ENCODE measurements at regions not wholly inside any gene's neighbourhood (a gene's known extent, or its start where the extent isn't known, plus 50 kb on each side); places are given as distances from the start of the nearest gene placed in this dataset.
"Not testable (repeated sequence)": the region's sequence is repeated elsewhere in the genome, so short reads cannot be mapped to it uniquely, and the experiment has no call there.

DNA sequence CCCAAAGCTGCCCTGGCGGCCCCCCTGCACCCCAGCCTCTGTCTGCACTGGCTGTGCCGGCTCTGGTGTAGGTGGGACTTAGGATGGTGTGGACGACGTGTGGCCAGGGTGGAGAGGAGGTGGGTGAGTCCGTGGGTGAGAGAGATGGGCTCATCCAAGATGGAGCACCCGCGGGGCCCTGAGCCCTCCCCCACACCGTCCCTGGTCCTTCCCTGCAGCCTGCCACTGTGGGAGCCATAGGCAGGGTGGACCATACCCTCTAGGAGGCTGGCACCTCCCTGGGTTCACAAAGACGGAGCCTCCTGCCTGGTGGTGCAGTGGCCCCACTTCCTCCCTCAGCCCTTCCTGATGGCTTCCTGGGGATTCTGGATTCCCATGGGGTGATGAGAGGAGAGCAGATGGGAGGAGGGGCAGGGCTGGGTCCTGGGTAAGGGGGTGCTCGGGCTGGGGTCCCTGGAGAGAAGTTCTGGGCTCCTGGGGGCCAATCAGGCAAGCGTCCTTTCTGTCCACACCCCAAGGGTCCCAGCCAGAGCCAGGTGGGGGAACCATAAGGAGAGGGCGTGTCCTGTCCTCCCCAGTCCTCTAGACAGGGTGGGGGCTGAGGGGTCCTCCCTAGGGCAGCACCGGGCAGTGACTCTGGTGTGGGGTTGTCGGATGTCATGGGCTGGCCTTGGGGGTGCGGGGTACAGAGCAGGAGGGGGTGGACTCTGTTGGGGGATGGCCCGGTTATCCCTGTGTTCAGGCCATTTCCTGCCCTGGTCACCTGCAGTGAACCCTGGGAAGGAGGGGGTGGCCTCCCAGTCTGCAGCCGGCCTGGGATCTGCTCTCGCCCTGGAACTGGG, 384.8 kb downstream of the TMEM121 start:
- H3K27me3 Mint-ChIP-seq (ENCODE audit: insufficient read depth, unreplicated experiment) = peaks cover 6% of the 10 kb centered on the region
- DNase-seq = no peak
- TF ChIP-seq, protein P1, sequence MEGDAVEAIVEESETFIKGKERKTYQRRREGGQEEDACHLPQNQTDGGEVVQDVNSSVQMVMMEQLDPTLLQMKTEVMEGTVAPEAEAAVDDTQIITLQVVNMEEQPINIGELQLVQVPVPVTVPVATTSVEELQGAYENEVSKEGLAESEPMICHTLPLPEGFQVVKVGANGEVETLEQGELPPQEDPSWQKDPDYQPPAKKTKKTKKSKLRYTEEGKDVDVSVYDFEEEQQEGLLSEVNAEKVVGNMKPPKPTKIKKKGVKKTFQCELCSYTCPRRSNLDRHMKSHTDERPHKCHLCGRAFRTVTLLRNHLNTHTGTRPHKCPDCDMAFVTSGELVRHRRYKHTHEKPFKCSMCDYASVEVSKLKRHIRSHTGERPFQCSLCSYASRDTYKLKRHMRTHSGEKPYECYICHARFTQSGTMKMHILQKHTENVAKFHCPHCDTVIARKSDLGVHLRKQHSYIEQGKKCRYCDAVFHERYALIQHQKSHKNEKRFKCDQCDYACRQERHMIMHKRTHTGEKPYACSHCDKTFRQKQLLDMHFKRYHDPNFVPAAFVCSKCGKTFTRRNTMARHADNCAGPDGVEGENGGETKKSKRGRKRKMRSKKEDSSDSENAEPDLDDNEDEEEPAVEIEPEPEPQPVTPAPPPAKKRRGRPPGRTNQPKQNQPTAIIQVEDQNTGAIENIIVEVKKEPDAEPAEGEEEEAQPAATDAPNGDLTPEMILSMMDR (IDR thresholded peaks at IDR 0.05; ENCODE audit: insufficient read depth in 1 of 2, low read depth in 1 of 2, low read length in 1 of 2, severe bottlenecking in 1 of 2, unreplicated experiment in 1 of 2) = no peak

DNA sequence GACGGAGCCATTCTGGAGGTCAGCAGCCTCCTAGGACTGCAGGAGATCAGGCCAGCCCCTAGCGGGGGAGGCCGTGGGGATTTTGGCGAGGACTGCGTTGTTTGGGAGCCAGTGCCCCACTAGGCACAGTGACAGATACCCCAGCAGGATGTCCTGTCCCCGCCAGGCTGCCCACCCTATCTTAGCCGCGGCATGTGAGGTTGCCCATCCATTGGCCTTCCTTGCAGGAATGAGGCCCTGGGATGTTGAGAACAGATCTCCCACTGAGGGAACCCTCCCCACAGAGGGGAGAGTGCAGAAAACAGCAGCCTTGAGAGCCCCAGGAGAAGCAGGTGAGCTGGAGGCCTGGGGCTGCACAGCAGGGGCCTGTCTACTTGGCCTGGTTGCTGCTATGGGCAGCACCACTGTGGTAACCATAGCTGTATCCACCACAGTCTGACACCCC, 385.5 kb downstream of the TMEM121 start:
- BruUV-seq (replicated peaks); H3K36me3 ChIP-seq (ENCODE audit: control insufficient read depth, insufficient read depth, low read length); H3K4me3 ChIP-seq (ENCODE audit: low read depth, low read length); H3K4me1 Mint-ChIP-seq (ENCODE audit: low read depth, unreplicated experiment); H3K27me3 Mint-ChIP-seq (ENCODE audit: insufficient read depth, unreplicated experiment); H3K27ac Mint-ChIP-seq (ENCODE audit: unreplicated experiment); DNase-seq; CTCF ChIA-PET; H3K36me3 Mint-ChIP-seq (ENCODE audit: insufficient read depth, unreplicated experiment); H3K4me1 ChIP-seq; intact Hi-C loops (cut with micrococcal nuclease; ENCODE audit: unreplicated experiment); H3K4me3 Mint-ChIP-seq (ENCODE audit: unreplicated experiment); H3K9me3 ChIP-seq; POLR2A ChIA-PET; H3K9me3 Mint-ChIP-seq (ENCODE audit: unreplicated experiment); H3K27me3 ChIP-seq (replicated peaks; ENCODE audit: control insufficient read depth, insufficient read depth, low read length): not testable (repeated sequence)

More for the DNA sequence above, 384.8 kb downstream of the TMEM121 start:
- no peaks in the 10 kb centered on the region for H3K36me3 Mint-ChIP-seq (ENCODE audit: insufficient read depth, unreplicated experiment)
- H3K4me1 Mint-ChIP-seq (ENCODE audit: low read depth, unreplicated experiment) = no peaks in the 10 kb centered on the region
- H3K9me3 ChIP-seq = no peaks in the 10 kb centered on the region
- CTCF ChIA-PET = no interaction called here
- no peak overlapping the region for H3K4me3 ChIP-seq (ENCODE audit: low read depth, low read length)
- no peak overlapping the region for H3K4me3 Mint-ChIP-seq (ENCODE audit: unreplicated experiment)
- H3K4me1 ChIP-seq = no peaks in the 10 kb centered on the region
- POLR2A ChIA-PET = no interaction called here
- no TSS peak for BruUV-seq (replicated peaks)
- H3K27ac Mint-ChIP-seq (ENCODE audit: unreplicated experiment) = no peak overlapping the region
- H3K36me3 ChIP-seq (ENCODE audit: control insufficient read depth, insufficient read depth, low read length) = no peaks in the 10 kb centered on the region
- intact Hi-C loops (cut with micrococcal nuclease; ENCODE audit: unreplicated experiment) = no loop called here
- no peaks in the 10 kb centered on the region for H3K9me3 Mint-ChIP-seq (ENCODE audit: unreplicated experiment)
- H3K27me3 ChIP-seq (replicated peaks; ENCODE audit: control insufficient read depth, insufficient read depth, low read length) = no peaks in the 10 kb centered on the region

DNA sequence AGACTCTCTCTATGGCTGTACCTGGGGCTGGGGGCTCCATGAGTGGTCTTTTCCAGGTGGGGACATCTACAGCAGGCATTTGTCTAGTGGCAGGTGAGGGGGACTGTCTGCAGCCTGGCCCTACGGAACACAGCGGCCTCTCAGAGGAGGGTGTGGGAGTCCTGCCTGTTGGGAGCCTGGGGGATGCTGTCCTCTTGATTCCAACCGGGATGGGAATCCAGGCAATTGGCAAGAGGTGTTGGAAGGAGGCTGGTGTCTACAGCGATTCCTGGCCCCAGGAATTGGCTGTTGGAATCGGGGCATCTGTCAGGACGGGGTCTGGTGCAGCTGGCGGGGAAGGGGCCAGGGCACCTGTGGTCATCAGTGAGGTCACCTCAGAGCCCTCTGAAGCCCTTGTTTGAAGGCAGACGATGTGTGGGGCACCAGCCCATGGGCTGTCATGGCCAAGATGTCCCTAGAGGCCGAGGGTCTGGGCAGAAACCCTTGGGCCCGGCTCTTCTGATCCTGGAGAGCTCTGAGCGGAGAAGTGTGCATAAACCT, 386.3 kb downstream of the TMEM121 start:
- ChIA-PET POLR2A (no interaction called here), CTCF (no interaction called here)
- no TSS peak for BruUV-seq (replicated peaks)
- intact Hi-C loops (cut with micrococcal nuclease; ENCODE audit: unreplicated experiment) = no loop called here
- Mint-ChIP-seq H3K27ac (ENCODE audit: unreplicated experiment) (no peak overlapping the region), H3K27me3 (ENCODE audit: insufficient read depth, unreplicated experiment) (peaks cover 8% of the 10 kb centered on the region), H3K9me3 (ENCODE audit: unreplicated experiment) (no peaks in the 10 kb centered on the region), H3K4me3 (ENCODE audit: unreplicated experiment) (no peak overlapping the region), H3K4me1 (ENCODE audit: low read depth, unreplicated experiment) (no peaks in the 10 kb centered on the region), H3K36me3 (ENCODE audit: insufficient read depth, unreplicated experiment) (no peaks in the 10 kb centered on the region)
- Histone ChIP-seq H3K4me3 (ENCODE audit: low read depth, low read length) (no peak overlapping the region), H3K4me1 (no peaks in the 10 kb centered on the region), H3K27me3 (replicated peaks; ENCODE audit: control insufficient read depth, insufficient read depth, low read length) (no peaks in the 10 kb centered on the region), H3K9me3 (no peaks in the 10 kb centered on the region), H3K36me3 (ENCODE audit: control insufficient read depth, insufficient read depth, low read length) (no peaks in the 10 kb centered on the region)
- no peak for DNase-seq
- TF ChIP-seq, protein P1 (IDR thresholded peaks at IDR 0.05; ENCODE audit: insufficient read depth in 1 of 2, low read depth in 1 of 2, low read length in 1 of 2, severe bottlenecking in 1 of 2, unreplicated experiment in 1 of 2) = no peak
